Mesothelial cell of epicardium (in vitro differentiated cells): ENCODE measurements at regions not wholly inside any gene's neighbourhood (a gene's known extent, or its start where the extent isn't known, plus 50 kb on each side); places are given as distances from the start of the nearest gene placed in this dataset.
"Not testable (repeated sequence)": the region's sequence is repeated elsewhere in the genome, so short reads cannot be mapped to it uniquely, and the experiment has no call there.

Experiments used
- DNase-seq, 2 experiments: peaks; one replicate each; pipeline ENCODE4 v3.0.0; 2021; ENCODE audit warnings: low spot score in 2 of 2; ENCODE audit not compliant: unreplicated experiment in 2 of 2
- H3K27ac Mint-ChIP-seq: 2 replicates; pipeline ENCODE4 v1.8.0; 2021; ENCODE audit warnings: mixed read lengths
- H3K27me3 Mint-ChIP-seq: 2 replicates; pipeline ENCODE4 v1.8.0; 2021; ENCODE audit warnings: low read depth, mixed read lengths
- H3K36me3 Mint-ChIP-seq: 2 replicates; pipeline ENCODE4 v1.8.0; 2021; ENCODE audit warnings: mixed read lengths
- H3K4me1 Mint-ChIP-seq: 2 replicates; pipeline ENCODE4 v1.8.0; 2021; ENCODE audit warnings: mixed read lengths
- H3K4me3 Mint-ChIP-seq: 2 replicates; pipeline ENCODE4 v1.8.0; 2021; ENCODE audit warnings: mild to moderate bottlenecking, moderate library complexity, mixed read lengths
- H3K9me3 Mint-ChIP-seq: 2 replicates; pipeline ENCODE4 v1.8.0; 2021; ENCODE audit warnings: mixed read lengths
- CTCF ChIP-seq: fragments of 200-600 bp; sonication (generic); IDR thresholded peaks from one replicate; pipeline ENCODE4 v1.5.0; 2021; ENCODE audit warnings: antibody characterized with exemption; ENCODE audit not compliant: unreplicated experiment

GRCh38 chr2:132349092-132349687, 67.4 kb upstream of the GPR39 start:
- H3K4me3 Mint-ChIP-seq, result peak overlapping the region; percentile 33
- peaks cover 14% of the 10 kb centered on the region for H3K4me1 Mint-ChIP-seq
- not testable (repeated sequence) for H3K9me3 Mint-ChIP-seq, DNase-seq, H3K36me3 Mint-ChIP-seq, H3K27ac Mint-ChIP-seq
- TF ChIP-seq CTCF, result peak; percentile 29
- H3K27me3 Mint-ChIP-seq, result peaks cover 23% of the 10 kb centered on the region

GRCh38 chr2:132351668-132352067, 64.9 kb upstream of the GPR39 start:
- H3K27me3 Mint-ChIP-seq, result peaks cover 39% of the 10 kb centered on the region

GRCh38 chr2:132352481-132353001, 64.1 kb upstream of the GPR39 start:
- H3K4me3 Mint-ChIP-seq, result peak overlapping the region; percentile 67
- H3K27ac Mint-ChIP-seq, H3K9me3 Mint-ChIP-seq, H3K36me3 Mint-ChIP-seq: not testable (repeated sequence)
- DNase-seq, result peak; percentile 37 to 70
- H3K27me3 Mint-ChIP-seq, result peaks cover 39% of the 10 kb centered on the region
- H3K4me1 Mint-ChIP-seq, result peaks cover 11% of the 10 kb centered on the region

More at GRCh38 chr2:132351668-132352067, 64.9 kb upstream of the GPR39 start:
- not testable (repeated sequence) for H3K36me3 Mint-ChIP-seq, H3K27ac Mint-ChIP-seq, H3K9me3 Mint-ChIP-seq, DNase-seq
- peak overlapping the region; percentile 67 for H3K4me3 Mint-ChIP-seq
- peaks cover 14% of the 10 kb centered on the region for H3K4me1 Mint-ChIP-seq

- H3K9me3 Mint-ChIP-seq, H3K27ac Mint-ChIP-seq, H3K36me3 Mint-ChIP-seq: not testable (repeated sequence)
These were observed 63.2 kb upstream of the GPR39 start for GRCh38 chr2:132353380-132353779.

GRCh38 chr2:132360964-132361363, 55.6 kb upstream of the GPR39 start:
- not testable (repeated sequence) for H3K4me1 Mint-ChIP-seq, H3K36me3 Mint-ChIP-seq, H3K27me3 Mint-ChIP-seq, H3K27ac Mint-ChIP-seq, DNase-seq, H3K4me3 Mint-ChIP-seq
- H3K9me3 Mint-ChIP-seq, result peaks cover 30% of the 10 kb centered on the region

More at GRCh38 chr2:132353380-132353779, 63.2 kb upstream of the GPR39 start:
- DNase-seq, result peak in 1 of 2 experiments; percentile 59
- Mint-ChIP-seq H3K27me3 (peaks cover 39% of the 10 kb centered on the region), H3K4me1 (peaks cover 11% of the 10 kb centered on the region), H3K4me3 (peak overlapping the region; percentile 46)

- H3K36me3 Mint-ChIP-seq, H3K4me3 Mint-ChIP-seq, H3K27ac Mint-ChIP-seq, H3K4me1 Mint-ChIP-seq, H3K27me3 Mint-ChIP-seq, DNase-seq: not testable (repeated sequence)
- peaks cover 33% of the 10 kb centered on the region for H3K9me3 Mint-ChIP-seq
These were observed 55.1 kb upstream of the GPR39 start for GRCh38 chr2:132361498-132361897.

- H3K27me3 Mint-ChIP-seq, H3K4me1 Mint-ChIP-seq, H3K4me3 Mint-ChIP-seq, DNase-seq, H3K36me3 Mint-ChIP-seq, H3K27ac Mint-ChIP-seq: not testable (repeated sequence)
- peaks cover 33% of the 10 kb centered on the region for H3K9me3 Mint-ChIP-seq
These were observed 53.3 kb upstream of the GPR39 start for GRCh38 chr2:132363352-132363751.

- not testable (repeated sequence) for H3K27ac Mint-ChIP-seq, H3K4me3 Mint-ChIP-seq, H3K36me3 Mint-ChIP-seq, DNase-seq, H3K4me1 Mint-ChIP-seq
- peaks cover 29% of the 10 kb centered on the region for H3K9me3 Mint-ChIP-seq
- peaks cover 10% of the 10 kb centered on the region for H3K27me3 Mint-ChIP-seq
These were observed 50.6 kb upstream of the GPR39 start for GRCh38 chr2:132365963-132366362.

GRCh38 chr2:132366421-132367180, 50.0 kb upstream of the GPR39 start:
- DNase-seq, result no peak
- no peak overlapping the region for H3K27ac Mint-ChIP-seq
- H3K9me3 Mint-ChIP-seq, result peaks cover 29% of the 10 kb centered on the region
- TF ChIP-seq CTCF, result no peak
- H3K36me3 Mint-ChIP-seq, result no peaks in the 10 kb centered on the region
- H3K4me1 Mint-ChIP-seq, result no peaks in the 10 kb centered on the region
- no peak overlapping the region for H3K4me3 Mint-ChIP-seq
- H3K27me3 Mint-ChIP-seq, result peaks cover 16% of the 10 kb centered on the region
